Activated CD4-positive, alpha-beta T cell treated with anti-CD3 and anti-CD28 coated beads, Interleukin-2, Interleukin-6, amounts not matched to agents 100 ng/mL and 50 ng/mL, durations not matched to agents 16 hours and 8 hours (primary cell): ENCODE measurements at regions not wholly inside any gene's neighbourhood (a gene's known extent, or its start where the extent isn't known, plus 50 kb on each side); places are given as distances from the start of the nearest gene placed in this dataset.

Experiments
- DNase-seq: peaks from one replicate; pipeline ENCODE4 v3.0.0-alpha.2; 2020

DNA sequence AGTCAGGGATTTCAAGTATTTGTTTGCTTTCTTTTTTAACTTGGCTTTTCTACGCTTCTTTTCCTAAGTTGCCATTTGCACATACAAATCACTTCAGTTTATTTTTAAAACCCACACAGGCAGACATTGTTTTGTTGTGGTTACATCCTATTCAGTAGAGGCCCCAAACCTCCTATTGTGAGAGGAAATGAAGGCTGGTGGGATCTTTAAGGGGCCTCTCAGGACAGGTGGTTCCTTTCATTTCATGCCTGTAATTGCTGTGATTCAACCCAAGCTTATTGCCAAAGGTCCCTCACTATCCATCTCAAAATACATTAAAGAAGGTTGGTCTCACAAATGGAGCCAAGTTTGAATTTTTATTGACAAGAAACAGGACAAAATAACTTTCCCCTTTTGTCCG is 257.1 kb downstream of the ADAMTS20 start:
- DNase-seq: no peak

DNA sequence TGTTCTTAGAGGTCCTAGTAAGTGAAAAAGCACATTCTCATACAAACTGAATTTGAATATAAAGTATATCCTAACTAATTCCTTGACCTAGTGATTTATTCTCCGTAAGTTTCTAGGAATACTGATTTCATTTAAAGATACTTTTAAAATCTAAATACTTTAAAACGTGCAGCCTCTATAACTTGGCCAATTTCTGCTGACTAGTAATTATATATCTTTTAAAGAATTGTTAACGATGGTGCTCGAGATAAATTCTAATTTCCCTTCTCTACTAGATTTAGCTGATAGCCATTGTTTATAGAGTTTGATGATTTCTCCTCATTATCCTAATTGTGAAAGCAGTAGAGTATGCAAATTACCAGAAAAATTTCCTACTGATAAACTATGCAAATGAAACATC is 257.9 kb downstream of the ADAMTS20 start:
- no peak for DNase-seq

DNA sequence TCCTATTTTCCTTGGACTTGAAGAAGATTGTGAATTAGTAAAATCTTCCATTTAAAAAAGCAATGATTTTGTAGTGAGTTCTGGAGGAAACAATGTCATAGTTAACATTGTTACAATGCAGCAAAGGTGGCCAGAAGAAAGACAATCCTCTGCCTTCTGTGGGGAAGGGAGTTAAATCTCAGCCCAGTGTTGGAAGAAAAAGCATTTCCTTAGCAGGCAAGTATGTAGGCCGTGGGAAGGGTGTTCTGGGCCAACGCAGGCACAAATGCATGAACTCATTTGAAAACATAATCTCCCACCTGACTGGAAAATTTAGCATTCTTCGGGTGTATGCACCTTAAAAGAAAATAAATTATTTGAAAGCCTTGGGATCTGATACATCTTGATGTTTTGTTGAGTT is 258.6 kb downstream of the ADAMTS20 start:
- DNase-seq: no peak

DNA sequence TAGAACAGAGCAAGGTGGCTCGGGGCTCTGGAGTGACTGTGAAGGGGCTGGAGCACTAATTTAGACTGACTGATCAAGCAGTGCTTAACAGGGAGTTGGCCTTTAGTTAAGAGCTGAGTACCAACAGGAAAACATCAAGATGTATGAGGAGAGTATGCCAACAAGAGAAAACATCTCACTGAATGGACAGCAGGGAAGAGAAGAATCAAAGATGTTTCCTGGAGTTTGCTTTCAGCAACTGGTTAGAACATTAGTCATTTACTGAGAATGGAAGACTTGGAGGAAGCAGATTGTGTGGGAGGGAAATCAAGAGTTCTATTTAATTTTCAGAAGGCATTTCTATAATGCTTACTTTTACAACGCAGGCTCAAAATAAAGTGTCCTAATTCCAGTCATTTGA is 259.3 kb downstream of the ADAMTS20 start:
- no peak for DNase-seq

DNA sequence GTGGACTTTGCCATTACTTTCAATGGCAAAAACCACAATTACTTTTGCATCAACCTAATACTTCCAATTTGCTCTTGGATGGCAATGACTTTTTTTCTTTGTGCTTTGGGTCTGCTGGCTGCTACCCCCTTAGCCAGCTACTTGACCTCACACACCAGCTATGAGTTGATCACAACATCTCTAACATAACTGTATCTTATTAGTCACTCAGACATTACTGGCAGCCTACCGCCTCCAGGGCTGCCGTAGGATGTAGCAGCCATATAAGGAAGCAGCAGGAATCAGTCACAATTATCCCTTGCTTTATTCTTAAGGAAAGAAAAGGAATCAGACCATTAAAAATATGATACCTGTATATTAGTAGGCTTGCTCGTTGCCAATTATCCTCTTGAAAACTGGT is 260.5 kb downstream of the ADAMTS20 start:
- DNase-seq: no peak

DNA sequence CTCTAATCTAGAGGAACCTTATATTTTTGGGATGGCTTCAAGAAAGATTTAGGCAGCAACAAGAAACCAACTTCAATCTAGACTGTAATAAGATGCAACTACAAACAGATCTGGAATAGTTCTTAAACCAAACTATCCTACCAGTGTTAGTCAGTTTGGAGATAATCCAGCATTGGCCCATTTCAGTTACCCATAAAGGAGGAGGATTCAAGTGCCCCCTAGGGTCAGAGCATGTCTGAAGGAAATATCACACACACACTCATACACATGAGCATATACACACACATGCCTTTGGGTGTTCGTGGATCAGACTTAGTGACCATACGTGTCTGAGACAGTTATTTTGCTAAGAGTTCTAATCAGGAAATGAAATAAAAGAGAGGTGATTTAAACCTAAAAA is 261.2 kb downstream of the ADAMTS20 start:
- no peak for DNase-seq

DNA sequence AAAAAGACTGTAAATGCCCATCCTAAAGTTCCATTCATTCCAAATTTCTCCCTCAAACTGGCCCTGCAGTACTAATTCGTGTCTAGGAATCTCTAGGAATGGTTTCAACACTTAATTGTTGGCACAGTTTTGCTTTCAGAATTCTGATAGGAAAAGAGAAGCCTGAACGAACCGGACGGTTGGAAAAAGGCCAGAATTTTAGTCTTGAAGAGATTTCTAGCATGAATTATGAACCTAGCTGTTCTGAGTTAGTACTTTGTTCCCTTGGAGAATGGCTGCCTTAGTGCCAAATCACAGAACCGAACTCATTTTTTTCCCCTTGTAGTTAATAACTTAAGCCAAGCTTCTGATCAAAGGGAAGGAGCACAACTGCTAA is 262.6 kb downstream of the ADAMTS20 start:
- DNase-seq: no peak

DNA sequence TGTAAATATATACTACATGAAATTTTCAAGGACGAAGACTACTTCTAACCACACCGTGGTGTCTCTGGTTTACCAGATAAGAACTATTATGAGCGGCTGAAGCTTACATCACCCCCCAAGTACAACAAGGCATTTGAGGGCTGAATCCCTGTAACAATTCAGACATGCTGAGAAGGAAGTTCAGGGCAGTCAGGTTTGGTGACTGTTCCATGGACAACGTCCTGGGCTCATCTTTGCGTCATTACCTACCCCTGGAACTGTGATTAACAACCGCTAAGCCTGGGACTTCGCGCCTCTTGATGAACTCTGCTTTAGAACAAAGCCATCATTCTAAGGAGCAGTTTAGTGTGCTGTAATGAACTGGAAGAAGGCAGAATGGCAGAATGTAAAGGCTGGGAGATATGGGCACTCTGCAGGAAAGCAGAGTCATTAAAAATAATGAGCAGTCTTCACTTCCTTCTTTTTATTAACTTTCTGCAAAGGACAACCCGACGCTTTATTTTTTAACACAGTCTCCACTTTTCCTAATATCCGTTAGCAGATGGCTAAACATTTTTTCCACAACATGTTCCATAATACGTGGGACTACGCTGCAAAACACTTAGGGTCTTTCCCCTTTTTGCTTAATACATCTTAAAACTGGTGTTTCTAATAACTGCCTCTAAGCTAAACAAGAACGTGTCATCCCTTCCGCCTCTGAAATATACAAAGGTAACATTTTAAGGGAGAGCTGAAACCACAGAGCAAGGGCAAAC is 263.2 kb downstream of the ADAMTS20 start:
- DNase-seq: no peak

DNA sequence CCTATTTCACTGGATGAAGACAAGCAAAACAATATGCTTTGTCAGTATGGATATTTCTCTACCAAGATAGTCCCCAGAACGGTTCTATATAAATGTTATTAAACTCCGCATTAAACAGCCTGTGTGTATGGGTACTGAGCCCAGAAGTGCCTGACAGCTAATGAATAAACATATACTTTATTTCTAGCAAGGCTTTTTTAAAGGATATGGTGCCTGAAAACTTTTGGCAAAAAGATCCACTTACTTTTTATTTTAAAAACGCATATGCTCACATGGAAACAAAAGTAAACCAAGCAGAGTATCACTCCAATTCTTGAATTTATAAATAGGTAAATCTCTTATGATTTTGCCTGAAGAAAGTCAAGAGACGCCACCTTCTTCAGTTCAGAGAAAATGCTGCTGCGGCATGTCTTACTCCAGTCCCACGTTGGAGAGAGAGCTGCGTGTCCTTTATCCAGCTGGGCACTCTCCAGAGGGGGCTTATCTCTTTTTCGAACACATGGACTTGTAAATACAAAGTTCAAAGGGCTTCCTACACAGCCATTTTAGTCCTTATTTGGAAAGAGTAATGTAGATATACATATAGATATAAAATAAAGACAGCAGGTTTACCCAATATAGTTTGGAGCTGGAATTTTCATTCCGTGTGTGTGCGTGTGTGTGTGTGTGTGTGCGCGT is 264.2 kb downstream of the ADAMTS20 start:
- DNase-seq: no peak

DNA sequence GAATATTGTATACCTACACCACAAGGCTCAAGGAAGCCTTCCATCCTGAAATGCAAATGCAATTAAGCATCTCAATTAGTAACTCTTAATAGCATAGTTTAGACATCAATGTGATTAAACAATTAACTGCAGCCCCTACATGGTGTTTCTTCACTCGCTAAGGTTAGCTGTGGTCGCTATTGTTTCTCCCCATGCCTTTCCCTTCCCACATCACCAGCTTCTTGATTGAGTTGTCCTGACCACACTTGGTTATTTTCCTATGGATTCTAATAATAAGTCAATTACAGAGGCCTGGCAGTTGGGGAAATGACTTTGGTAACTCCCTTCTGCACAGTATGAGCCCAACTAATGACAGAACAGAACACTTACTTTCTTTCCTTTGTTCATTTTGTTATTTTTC is 265.0 kb downstream of the ADAMTS20 start:
- no peak for DNase-seq

DNA sequence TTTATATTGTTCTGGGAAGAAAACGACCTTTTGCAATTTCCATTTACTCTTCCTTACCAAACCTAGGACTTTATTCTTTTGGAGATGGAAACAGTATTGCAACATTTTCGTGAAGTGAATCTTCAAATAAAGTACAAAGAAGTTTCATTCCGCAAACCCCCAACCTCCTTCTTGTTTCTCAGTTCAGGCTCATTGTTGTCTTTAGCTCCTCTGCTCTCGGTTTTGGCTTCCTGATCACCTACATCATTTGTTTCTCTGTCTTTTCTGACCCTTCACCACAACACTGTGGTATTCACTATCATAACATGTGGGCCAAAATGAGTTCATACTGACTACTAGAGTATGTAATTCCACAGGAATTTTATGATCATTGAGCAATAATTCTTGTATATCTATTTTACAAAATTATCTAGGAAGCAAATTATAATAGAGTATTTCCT is 266.8 kb downstream of the ADAMTS20 start:
- no peak for DNase-seq

DNA sequence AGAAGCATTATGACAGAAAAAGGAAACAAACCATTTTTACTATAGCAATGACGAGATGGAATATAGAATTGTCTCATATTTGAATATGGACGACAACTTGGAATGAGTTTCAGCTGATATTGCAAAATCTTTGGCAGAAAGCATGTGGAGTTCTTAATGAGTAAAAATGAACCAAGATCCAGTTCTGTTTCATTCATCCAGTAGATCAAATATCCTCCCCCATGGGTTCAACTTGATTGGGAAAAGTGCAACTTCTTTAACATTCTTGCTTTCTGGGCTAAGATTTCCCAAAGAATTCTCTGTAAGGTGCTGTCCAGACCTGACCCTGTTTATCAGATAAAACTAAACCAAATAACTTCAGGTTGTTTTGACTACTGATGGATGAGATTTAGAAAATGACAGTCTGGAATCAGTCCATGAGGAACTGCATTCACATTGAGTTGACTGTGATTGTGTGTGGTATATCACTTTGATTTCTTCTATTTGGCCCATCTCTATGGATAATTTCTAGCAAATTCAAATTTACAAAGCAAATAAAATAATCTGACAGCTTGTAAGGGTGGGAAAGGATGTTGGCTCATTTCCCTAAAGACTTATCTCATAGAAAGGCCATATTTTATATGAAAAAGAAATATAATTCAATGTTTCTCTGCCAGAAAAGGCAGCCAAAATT is 267.4 kb downstream of the ADAMTS20 start:
- DNase-seq: no peak

DNA sequence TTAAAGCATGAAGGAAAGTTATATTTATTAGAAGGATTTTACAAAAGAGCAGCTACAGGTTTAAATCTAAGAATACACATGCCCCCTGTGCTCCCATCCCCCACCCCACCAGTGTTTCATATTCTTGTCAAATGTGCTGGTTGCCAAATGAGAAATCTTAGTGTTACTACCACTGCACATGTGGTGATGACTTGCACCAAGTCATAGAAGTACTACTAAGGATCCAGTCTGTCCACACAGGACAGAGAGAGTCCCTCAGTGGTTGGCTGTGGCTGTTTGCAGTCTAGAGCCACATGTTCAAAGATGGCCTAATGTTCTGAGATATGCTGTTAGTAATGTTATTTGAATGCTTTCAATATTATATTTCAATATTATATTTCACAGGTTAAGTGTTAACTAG is 268.8 kb downstream of the ADAMTS20 start:
- no peak for DNase-seq

DNA sequence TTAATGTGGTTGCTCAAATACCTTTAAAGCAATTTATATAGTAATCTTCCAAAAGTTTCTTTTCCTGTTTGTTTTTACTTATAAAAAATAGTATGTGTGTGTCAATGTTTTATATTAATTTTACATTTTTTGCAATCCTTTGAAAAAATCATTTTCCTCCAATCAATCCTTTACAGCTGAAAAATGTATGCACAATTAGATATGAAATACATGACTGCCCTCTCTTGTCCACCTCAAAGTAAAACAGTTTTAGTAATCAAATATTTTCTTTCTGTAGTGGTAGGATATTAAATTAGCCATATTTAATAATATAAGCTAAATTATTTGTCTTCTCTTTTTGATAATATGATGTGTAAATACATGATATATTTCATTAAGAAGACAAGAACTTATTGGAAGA is 269.9 kb downstream of the ADAMTS20 start:
- no peak for DNase-seq

DNA sequence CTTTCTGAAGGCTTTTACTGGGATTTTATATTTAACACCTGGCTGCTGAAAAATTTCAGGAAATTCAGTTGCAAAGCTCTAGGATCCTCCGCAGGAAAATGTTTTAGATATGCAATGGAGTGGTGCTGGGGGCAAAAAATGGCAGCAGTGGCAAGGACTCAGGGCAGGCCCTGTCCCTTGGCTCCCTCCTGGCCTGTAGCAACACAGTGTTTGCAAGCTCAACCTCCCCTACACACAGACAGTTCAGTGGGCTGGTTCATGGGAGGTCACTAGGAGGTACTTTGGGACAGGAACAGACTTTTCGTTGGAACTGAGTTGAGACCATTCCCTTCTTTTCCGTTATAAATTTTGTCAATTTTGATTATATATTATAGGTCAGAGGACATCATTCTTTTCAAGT is 270.4 kb downstream of the ADAMTS20 start:
- no peak for DNase-seq

DNA sequence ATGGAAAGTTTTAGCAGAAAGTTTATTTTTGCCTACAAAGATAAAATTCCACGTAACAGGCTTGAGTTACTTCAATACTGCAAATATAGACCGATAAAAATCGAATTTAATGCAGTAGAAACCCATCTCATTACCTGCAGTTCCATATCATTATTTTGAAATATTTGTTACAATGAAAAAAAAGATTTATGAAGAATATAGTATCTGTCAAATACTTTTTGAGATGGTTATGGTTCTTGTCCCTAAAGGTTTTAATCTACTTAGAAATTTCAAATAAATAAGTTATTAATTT is 273.5 kb downstream of the ADAMTS20 start:
- DNase-seq: no peak

DNA sequence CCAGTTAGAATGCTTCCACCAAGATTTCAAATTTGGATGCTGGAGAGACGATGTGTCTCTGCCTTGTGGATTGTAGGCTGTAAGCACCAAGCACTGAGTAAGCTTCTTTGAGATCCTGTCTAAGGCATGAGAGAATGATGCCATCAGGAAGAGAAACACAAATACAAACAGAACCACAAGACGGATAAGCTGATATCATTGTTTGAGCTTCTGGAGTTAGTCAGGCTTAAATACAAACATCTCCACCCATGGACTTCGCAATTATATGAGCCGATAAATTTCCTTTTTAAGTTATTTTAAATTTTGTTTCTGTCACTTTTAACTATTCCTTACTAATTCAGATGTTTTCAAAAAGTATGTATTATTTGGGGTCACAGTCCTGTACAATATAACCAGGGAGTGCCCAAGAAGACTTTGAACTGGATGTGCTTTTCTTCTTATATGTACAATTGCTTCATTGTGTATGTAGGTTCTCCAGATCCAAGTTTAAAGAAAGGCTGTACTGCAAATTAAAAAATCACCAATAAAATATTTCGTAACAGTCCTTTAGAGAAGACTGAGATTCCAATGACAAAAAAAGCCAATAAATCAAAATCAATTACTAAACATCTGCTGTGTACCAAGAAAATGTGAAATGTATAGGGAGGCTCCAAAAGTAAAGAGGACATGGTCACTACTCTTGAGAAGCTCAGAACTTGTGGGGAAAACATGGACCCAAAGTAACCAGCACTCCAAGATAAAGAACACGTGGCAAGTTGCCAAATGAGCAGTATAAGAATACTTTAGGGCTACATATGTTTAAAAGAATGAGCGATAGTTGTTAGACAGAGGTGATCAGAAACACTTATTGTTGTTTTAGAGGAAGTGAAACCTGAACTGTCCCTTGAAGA is 274.1 kb downstream of the ADAMTS20 start:
- no peak for DNase-seq

DNA sequence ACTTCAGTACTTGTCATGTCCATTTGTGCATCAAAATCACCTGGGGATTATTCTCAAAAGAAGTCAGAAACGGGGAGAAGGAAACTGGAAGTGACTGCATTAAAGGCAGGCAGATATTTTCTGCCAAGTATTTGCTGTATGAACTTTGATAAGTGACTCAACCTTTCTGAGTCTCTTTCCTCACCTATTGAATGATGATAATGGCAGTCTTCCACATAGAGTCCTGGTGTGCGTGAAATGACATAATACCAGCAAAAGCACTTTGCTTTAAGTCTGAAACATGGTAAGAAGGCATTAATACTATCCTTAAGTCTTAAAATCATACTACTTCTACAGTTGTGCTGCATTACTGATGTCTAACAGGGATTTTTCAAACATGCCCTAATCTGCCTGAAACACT is 278.5 kb downstream of the ADAMTS20 start:
- no peak for DNase-seq

DNA sequence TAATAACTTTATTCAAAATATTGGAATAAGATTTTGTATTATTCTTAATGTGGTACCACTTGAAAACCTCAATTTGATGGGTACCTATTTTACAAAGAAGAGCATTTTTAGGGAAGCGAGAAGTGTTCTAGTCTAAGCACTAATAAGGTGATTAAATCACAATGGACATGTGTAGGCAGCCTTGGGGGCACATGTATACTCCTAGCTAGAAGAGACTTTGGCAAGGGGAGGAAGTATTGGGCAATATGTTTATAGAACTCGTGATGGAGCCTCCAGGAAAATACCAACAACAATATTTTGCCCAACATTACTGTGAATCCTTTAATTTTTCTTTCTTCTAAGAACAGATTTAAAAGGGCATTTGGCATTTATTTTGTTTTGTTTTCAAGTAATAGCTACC is 280.3 kb downstream of the ADAMTS20 start:
- DNase-seq: no peak

DNA sequence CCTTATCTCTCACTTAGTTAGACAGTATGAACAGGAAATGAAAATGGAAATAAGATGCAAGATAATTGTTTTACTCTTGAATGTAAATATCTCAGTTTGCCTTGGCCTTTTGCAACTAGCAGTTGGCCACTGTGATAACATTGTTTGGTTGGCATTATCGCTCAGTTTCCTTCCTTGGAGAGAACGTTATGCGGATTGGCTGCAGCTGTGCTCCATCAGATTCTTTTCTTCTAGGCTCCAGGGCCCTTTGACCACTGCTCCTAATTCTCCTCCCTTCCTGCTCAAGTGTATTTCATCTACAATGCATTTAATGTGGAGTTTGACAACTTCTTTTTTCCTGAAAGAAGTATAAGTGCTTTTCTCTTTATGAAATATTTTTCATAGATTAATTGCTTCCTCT is 284.2 kb downstream of the ADAMTS20 start:
- no peak for DNase-seq

DNA sequence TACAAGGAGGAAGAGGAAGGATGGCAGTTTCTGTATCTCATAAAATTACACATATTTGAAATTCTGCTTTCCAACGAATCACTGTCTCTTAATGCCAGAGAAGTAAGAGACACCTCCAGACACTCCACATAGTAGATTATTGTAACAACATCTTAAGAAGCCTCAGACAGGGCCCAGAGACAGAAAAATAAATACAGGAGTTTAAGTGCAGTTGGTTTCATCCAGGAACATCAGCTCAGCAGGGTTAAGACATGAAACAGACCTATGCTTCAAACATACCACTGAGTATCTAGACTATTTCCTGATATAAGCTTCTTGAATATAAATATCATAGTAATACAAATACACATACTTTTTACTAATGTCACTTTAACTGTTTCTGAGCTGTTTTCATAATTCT is 290.3 kb downstream of the ADAMTS20 start:
- no peak for DNase-seq

DNA sequence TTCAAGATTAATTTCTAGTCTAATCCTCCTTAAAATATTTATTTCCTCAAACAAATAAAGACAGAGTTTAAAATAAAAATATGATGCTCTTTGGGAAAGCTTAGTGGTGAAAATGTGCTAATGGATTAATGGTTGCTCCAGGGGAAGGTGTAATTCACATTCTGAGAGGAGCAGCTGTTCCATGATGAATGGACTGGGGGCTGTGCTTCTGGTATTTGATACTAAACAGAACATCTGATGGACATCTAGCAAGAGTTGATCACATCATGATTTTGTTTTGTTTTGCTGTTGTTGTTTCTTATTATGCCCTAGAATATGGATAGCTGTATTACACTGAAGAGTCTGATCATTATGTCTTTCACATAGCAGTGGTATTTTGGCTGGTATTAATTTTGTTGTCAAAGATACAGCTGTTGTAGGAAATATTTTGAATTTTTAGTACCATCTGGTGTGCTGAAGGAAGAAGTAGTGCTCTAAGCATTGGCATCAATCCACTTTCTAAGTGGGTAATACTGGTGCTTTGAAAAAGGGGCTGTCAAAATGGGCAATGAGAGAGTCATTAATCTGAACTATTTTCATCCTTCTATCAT is 296.4 kb downstream of the ADAMTS20 start:
- DNase-seq: no peak

DNA sequence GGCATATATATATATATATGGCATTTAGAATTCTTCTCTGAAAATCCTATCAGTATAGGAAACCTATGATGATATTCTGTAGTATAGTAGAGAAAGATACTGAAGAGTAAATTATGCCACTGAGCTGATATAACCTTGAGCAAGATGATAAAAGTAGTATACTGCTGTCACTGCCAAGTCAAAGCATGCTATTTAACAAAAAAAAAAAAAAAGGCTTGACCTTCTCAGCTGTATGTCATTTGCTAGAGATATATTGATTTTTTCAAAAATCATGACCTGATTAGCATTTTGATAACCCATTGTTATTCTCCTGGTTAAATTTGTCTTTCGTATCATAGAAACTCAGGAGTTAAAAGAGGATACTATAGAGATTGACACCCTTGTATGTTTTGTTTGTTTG is 299.4 kb downstream of the ADAMTS20 start:
- DNase-seq: no peak
